Natural killer cell (primary cell): ENCODE measurements at regions not wholly inside any gene's neighbourhood (a gene's known extent, or its start where the extent isn't known, plus 50 kb on each side); places are given as distances from the start of the nearest gene placed in this dataset.

Experiments
- ATAC-seq, 3 donors: fragments of 150-1000 bp in 2 of 3; fragments of 200-7000 bp in 1 of 3; cut with Tn5 transposase; 1 replicate in 1 of 3; 2 replicates in 2 of 3; pipeline ENCODE4 v1.10.0; 2021; ENCODE audit warnings: mild to moderate bottlenecking in 2 of 3, moderate library complexity in 2 of 3
- DNase-seq, 2 donors: peaks; one replicate each; pipeline versions ENCODE4 v3.0.0 to v3.0.0-alpha.2; 2013 to 2021; ENCODE audit warnings: mixed read lengths in 1 of 2
- H3K27ac ChIP-seq: one replicate; pipeline ENCODE4 v1.5.1; 2013; ENCODE audit warnings: mild to moderate bottlenecking, low read length
- H3K27me3 ChIP-seq: one replicate; pipeline ENCODE4 v1.6.1; 2013; ENCODE audit warnings: low read length; ENCODE audit not compliant: control insufficient read depth, insufficient read depth
- H3K36me3 ChIP-seq: one replicate; pipeline ENCODE4 v1.6.1; 2013; ENCODE audit warnings: low read length; ENCODE audit not compliant: control insufficient read depth, insufficient read depth
- H3K4me1 ChIP-seq: one replicate; pipeline ENCODE4 v1.6.1; 2013; ENCODE audit warnings: low read length; ENCODE audit not compliant: control insufficient read depth, insufficient read depth
- H3K4me3 ChIP-seq: one replicate; pipeline ENCODE4 v1.5.1; 2013; ENCODE audit warnings: low read length
- H3K9me3 ChIP-seq: one replicate; pipeline ENCODE4 v1.6.1; 2013; ENCODE audit warnings: low read length; ENCODE audit not compliant: control insufficient read depth, insufficient read depth
- H3K27ac Mint-ChIP-seq, 2 donors: one replicate each; pipeline ENCODE4 v1.8.0; 2022; ENCODE audit warnings: mild to moderate bottlenecking in 2 of 2, mixed read lengths in 2 of 2, moderate library complexity in 1 of 2
- H3K27me3 Mint-ChIP-seq, 2 donors: one replicate each; pipeline ENCODE4 v1.8.0; 2022; ENCODE audit warnings: low read depth in 2 of 2, mixed read lengths in 2 of 2
- H3K36me3 Mint-ChIP-seq: one replicate; pipeline ENCODE4 v1.8.0; 2022; ENCODE audit warnings: mixed read lengths
- H3K4me1 Mint-ChIP-seq, 2 donors: one replicate each; pipeline ENCODE4 v1.8.0; 2022; ENCODE audit warnings: mixed read lengths in 2 of 2
- H3K4me3 Mint-ChIP-seq: one replicate; pipeline ENCODE4 v1.8.0; 2022; ENCODE audit warnings: mild to moderate bottlenecking, moderate library complexity, mixed read lengths
- H3K9me3 Mint-ChIP-seq, 2 donors: one replicate each; pipeline ENCODE4 v1.8.0; 2022; ENCODE audit warnings: mixed read lengths in 2 of 2
- CTCF ChIP-seq: fragments of 200-600 bp; IDR thresholded peaks from one replicate; pipeline ENCODE4 v1.8.0; 2022; ENCODE audit warnings: antibody characterized with exemption
- WGBS: methylation state at CpG from one replicate; pipeline ENCODE4 v1.1.7; 2013; ENCODE audit warnings: missing lambda C conversion rate; ENCODE audit not compliant: insufficient coverage; 5-methylcytosine and 5-hydroxymethylcytosine counted together
- intact Hi-C: fragments of 100-400 bp; cut with micrococcal nuclease; formaldehyde crosslinking; loops from one replicate; pipeline ENCODE4 v1.14.2; 2022

- H3K36me3 Mint-ChIP-seq = no peaks in the 10 kb centered on the region
- ATAC-seq (no peak), DNase-seq (no peak)
- peaks cover 0 to 10% of the 10 kb centered on the region in 2 donors for H3K27me3 Mint-ChIP-seq
- Histone ChIP-seq H3K4me1 (no peaks in the 10 kb centered on the region), H3K9me3 (no peaks in the 10 kb centered on the region), H3K4me3 (no peak overlapping the region), H3K27ac (no peak overlapping the region), H3K36me3 (no peaks in the 10 kb centered on the region), H3K27me3 (no peaks in the 10 kb centered on the region)
- intact Hi-C loops = no loop called here
- whole genome bisulfite sequencing = 16% methylated on average over 2 of the region's 2 CpGs
- peaks cover 0 to 2% of the 10 kb centered on the region in 2 donors for H3K9me3 Mint-ChIP-seq
- no peaks in the 10 kb centered on the region for H3K4me1 Mint-ChIP-seq
- no peak overlapping the region for H3K27ac Mint-ChIP-seq
- H3K4me3 Mint-ChIP-seq = no peak overlapping the region
- TF ChIP-seq CTCF = no peak
Observed at GRCh38 chr4:36508394-36508793, 227.0 kb downstream of the DTHD1 start.

- intact Hi-C loops = no loop called here
Observed at GRCh38 chr4:36509845-36510244, 228.4 kb downstream of the DTHD1 start.

GRCh38 chr4:36511785-36512184 lies 230.4 kb downstream of the DTHD1 start:
- H3K4me3 ChIP-seq = no peak overlapping the region
- H3K4me3 Mint-ChIP-seq = no peak overlapping the region
- peaks cover 0 to 5% of the 10 kb centered on the region in 2 donors for H3K27me3 Mint-ChIP-seq
- H3K27ac Mint-ChIP-seq = no peak overlapping the region
- H3K9me3 Mint-ChIP-seq = peaks cover 0 to 2% of the 10 kb centered on the region in 2 donors
- no CpG with 5 or more reads among the region's 1 CpG for WGBS
- no peaks in the 10 kb centered on the region for H3K36me3 Mint-ChIP-seq
- no peaks in the 10 kb centered on the region for H3K4me1 ChIP-seq
- H3K4me1 Mint-ChIP-seq = no peaks in the 10 kb centered on the region
- no peak for DNase-seq
- intact Hi-C loops = no loop called here
- no peaks in the 10 kb centered on the region for H3K9me3 ChIP-seq
- no peaks in the 10 kb centered on the region for H3K36me3 ChIP-seq
- no peak for ATAC-seq
- no peak overlapping the region for H3K27ac ChIP-seq
- no peaks in the 10 kb centered on the region for H3K27me3 ChIP-seq
- no peak for TF ChIP-seq CTCF

More at GRCh38 chr4:36509845-36510244, 228.4 kb downstream of the DTHD1 start:
- no peak for TF ChIP-seq CTCF
- no peak overlapping the region for H3K4me3 Mint-ChIP-seq
- Histone ChIP-seq H3K27me3 (no peaks in the 10 kb centered on the region), H3K4me1 (no peaks in the 10 kb centered on the region), H3K4me3 (no peak overlapping the region), H3K9me3 (no peaks in the 10 kb centered on the region), H3K27ac (no peak overlapping the region), H3K36me3 (no peaks in the 10 kb centered on the region)
- 69% methylated on average over 2 of the region's 3 CpGs for WGBS
- peaks cover 0 to 8% of the 10 kb centered on the region in 2 donors for H3K27me3 Mint-ChIP-seq
- ATAC-seq = no peak
- DNase-seq = no peak
- peaks cover 0 to 2% of the 10 kb centered on the region in 2 donors for H3K9me3 Mint-ChIP-seq
- no peaks in the 10 kb centered on the region for H3K36me3 Mint-ChIP-seq
- H3K4me1 Mint-ChIP-seq = no peaks in the 10 kb centered on the region
- no peak overlapping the region for H3K27ac Mint-ChIP-seq

- H3K27ac ChIP-seq = no peak overlapping the region
- H3K4me3 ChIP-seq = no peak overlapping the region
- H3K27me3 ChIP-seq = no peaks in the 10 kb centered on the region
- DNase-seq (no peak), ATAC-seq (no peak)
- intact Hi-C loops = no loop called here
- no peaks in the 10 kb centered on the region for H3K4me1 ChIP-seq
- Mint-ChIP-seq H3K27me3 (no peaks in the 10 kb centered on the region), H3K36me3 (no peaks in the 10 kb centered on the region), H3K4me1 (no peaks in the 10 kb centered on the region), H3K27ac (no peak overlapping the region), H3K9me3 (no peaks in the 10 kb centered on the region), H3K4me3 (no peak overlapping the region)
- H3K9me3 ChIP-seq = no peaks in the 10 kb centered on the region
- WGBS = 90% methylated on average over 2 of the region's 4 CpGs
- H3K36me3 ChIP-seq = no peaks in the 10 kb centered on the region
- TF ChIP-seq CTCF = no peak
Observed at GRCh38 chr4:36516522-36517095, 235.2 kb downstream of the DTHD1 start.
